ENCODE measurements at regions not wholly inside any gene's neighbourhood (a gene's known extent, or its start where the extent isn't known, plus 50 kb on each side); places are given as distances from the start of the nearest gene placed in this dataset.

- TF ChIP-seq CTCF (IDR thresholded peaks at IDR 0.05) (no peak), POLR2A (IDR thresholded peaks at IDR 0.05) (no peak)
These were observed 276.0 kb downstream of the DMAC1 start for GRCh38 chr9:7523426-7524043.

All from right lobe of liver (tissue), 4 donors.